Ovary (tissue), 7 donors: ENCODE measurements at regions not wholly inside any gene's neighbourhood (a gene's known extent, or its start where the extent isn't known, plus 50 kb on each side); places are given as distances from the start of the nearest gene placed in this dataset.

Source experiments
- DNase-seq, 5 donors: peaks; one replicate each; pipeline ENCODE4 v3.0.0-alpha.2; 2019 to 2020
- H3K27ac ChIP-seq, 2 donors: fragments of 200-600 bp; one replicate each; pipeline versions ENCODE4 v1.5.1 to v1.8.0; 2019 to 2022
- H3K27me3 ChIP-seq: fragments of 200-600 bp; one replicate; pipeline ENCODE4 v1.8.0; 2022
- H3K36me3 ChIP-seq: fragments of 200-600 bp; sonication (generic); one replicate; pipeline ENCODE4 v1.5.1; 2019
- H3K4me1 ChIP-seq: one replicate; pipeline ENCODE4 v1.8.1; 2013; ENCODE audit warnings: mild to moderate bottlenecking, moderate library complexity; ENCODE audit not compliant: insufficient read depth
- H3K4me3 ChIP-seq: fragments of 200-600 bp; sonication (generic); one replicate; pipeline ENCODE4 v1.5.1; 2017
- H3K9me3 ChIP-seq, 2 donors: fragments of 200-600 bp in 1 of 2; sonication (generic) in 1 of 2; one replicate each; pipeline versions ENCODE4 v1.5.1 to v1.8.1; 2013 to 2019; ENCODE audit warnings: mild to moderate bottlenecking in 1 of 2, moderate library complexity in 1 of 2
- EP300 ChIP-seq: sonication (generic); formaldehyde crosslinking; IDR thresholded peaks from one replicate; pipeline ENCODE4 v1.6.1; 2017; ENCODE audit warnings: antibody characterized with exemption
- POLR2A ChIP-seq: fragments of 450-650 bp; IDR thresholded peaks from one replicate; pipeline ENCODE4 v1.6.1; 2017; ENCODE audit warnings: antibody characterized with exemption, mild to moderate bottlenecking, moderate library complexity
- WGBS, 3 donors: extraction: QIAGEN DNeasy Blood & Tissue Kit in 1 of 3; methylation state at CpG; one replicate each; pipeline versions ENCODE4 v1.1.5 to v1.1.7; 2013 to 2017; 5-methylcytosine and 5-hydroxymethylcytosine counted together
- intact Hi-C, 4 donors: fragments of 100-400 bp; cut with DNase I; formaldehyde crosslinking; loops; one replicate each; pipeline versions ENCODE4 v1.11.0 to v1.15.1; 2022 to 2023
- TF ChIP-seq, protein P1 (sequence below), 3 donors: fragments of 450-650 bp in 2 of 3; fragments of 200-600 bp in 1 of 3; IDR thresholded peaks; one replicate each; pipeline versions ENCODE4 v1.5.1 to v1.8.0; 2016 to 2022; ENCODE audit warnings: antibody characterized with exemption in 3 of 3, mild to moderate bottlenecking in 1 of 3
- donor health status: DM: no; HTN: no; CAD: no; lungs with moderate emphysema.
- donor health status: DM: no; HTN: no; CAD: no.
- donor health status: Bipolar disorder and iron deficiency.
- donor health status: DM: no; HTN: no; CAD: no.
- donor health status: DM: yes; HTN: yes; CAD: no.

DNA sequence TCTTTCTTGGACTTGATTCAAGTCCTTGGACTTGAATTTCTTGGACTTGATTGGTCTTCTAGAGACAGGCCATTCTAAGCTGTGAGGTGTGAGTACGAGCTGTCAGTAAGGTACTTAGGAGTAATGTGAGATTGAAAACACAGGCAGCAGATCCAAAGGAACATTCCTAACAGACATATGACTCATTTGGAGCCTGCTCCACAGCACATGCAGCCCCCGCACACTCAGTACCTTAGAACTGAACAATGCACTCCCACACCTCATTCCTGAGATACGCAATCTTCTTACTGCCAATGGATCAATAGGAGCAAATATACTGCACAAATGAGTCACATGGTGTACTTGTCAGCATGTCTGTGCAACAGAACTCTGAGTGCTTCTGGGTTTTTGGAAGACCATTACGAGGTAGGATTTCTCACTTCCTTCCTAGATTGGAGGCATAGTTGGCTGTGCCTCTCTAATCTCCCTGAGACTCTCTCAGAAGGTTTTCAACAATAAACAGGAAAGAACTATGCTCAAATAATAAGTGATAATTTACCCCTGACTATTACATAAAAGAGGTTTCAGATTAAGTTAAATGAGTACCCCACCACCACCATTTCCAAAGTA lies 243.1 kb downstream of the KCNA4 start:
- Histone ChIP-seq H3K27ac (no peak overlapping the region), H3K36me3 (no peaks in the 10 kb centered on the region), H3K27me3 (no peaks in the 10 kb centered on the region), H3K4me3 (no peak overlapping the region), H3K4me1 (no peaks in the 10 kb centered on the region), H3K9me3 (no peaks in the 10 kb centered on the region)
- no peak for TF ChIP-seq POLR2A
- TF ChIP-seq, protein P1, sequence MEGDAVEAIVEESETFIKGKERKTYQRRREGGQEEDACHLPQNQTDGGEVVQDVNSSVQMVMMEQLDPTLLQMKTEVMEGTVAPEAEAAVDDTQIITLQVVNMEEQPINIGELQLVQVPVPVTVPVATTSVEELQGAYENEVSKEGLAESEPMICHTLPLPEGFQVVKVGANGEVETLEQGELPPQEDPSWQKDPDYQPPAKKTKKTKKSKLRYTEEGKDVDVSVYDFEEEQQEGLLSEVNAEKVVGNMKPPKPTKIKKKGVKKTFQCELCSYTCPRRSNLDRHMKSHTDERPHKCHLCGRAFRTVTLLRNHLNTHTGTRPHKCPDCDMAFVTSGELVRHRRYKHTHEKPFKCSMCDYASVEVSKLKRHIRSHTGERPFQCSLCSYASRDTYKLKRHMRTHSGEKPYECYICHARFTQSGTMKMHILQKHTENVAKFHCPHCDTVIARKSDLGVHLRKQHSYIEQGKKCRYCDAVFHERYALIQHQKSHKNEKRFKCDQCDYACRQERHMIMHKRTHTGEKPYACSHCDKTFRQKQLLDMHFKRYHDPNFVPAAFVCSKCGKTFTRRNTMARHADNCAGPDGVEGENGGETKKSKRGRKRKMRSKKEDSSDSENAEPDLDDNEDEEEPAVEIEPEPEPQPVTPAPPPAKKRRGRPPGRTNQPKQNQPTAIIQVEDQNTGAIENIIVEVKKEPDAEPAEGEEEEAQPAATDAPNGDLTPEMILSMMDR (IDR thresholded peaks at IDR 0.05), result no peak
- TF ChIP-seq EP300, result no peak
- no peak for DNase-seq
- intact Hi-C loops, result no loop called here
- 41 to 64% (median 59%) methylated on average over 4 of the region's 4 CpGs for WGBS, 3 donors

DNA sequence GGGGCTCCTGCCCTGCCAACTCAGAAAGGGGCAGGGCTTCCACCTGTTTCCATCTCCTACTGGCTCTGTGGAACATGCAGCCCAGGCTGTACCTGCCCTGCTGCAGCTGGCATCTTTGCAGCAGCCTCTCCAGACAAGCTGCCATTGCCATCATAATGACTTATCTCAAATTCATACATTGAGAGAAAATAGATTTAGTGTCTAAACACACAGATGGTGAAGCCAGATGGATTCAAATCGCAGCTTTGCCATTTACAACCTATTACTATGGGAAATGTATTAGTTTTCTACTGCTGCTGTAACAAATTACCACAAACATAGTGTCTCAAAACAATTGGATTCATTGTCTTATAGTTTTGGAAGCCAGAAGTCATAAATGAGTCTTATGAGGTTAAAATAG lies 260.0 kb downstream of the KCNA4 start:
- TF ChIP-seq, protein P1 (IDR thresholded peaks at IDR 0.05), result no peak
- TF ChIP-seq POLR2A (no peak), EP300 (no peak)
- no peak for DNase-seq
- Histone ChIP-seq H3K27ac (no peak overlapping the region), H3K27me3 (no peaks in the 10 kb centered on the region), H3K4me1 (no peaks in the 10 kb centered on the region), H3K9me3 (no peaks in the 10 kb centered on the region), H3K4me3 (no peak overlapping the region), H3K36me3 (no peaks in the 10 kb centered on the region)
- intact Hi-C loops, result no loop called here
- 71 to 86% (median 86%) methylated on average over 1 of the region's 1 CpG for WGBS, 3 donors

DNA sequence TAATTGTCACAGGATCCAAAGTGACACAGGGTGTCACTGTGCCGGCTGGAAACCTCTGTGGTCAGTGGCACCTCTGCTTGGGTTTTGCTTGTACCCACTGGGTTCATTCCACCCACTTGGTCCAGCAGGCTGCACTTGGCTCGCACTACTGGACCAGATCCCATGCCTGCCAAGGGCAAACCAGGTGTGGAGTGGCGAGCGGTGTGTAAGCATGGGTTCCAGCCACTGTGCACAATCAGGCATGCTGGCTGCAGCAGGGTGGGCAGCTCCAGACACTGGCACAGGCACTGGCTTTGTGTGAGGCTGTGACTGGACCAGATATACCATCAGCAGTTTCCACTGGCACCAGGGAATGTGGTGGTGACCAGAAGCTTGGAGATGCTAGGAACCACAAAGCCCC lies 261.4 kb downstream of the KCNA4 start:
- Histone ChIP-seq H3K36me3 (no peaks in the 10 kb centered on the region), H3K9me3 (no peaks in the 10 kb centered on the region), H3K27me3 (no peaks in the 10 kb centered on the region), H3K4me3 (no peak overlapping the region), H3K4me1 (no peaks in the 10 kb centered on the region), H3K27ac (no peak overlapping the region)
- 82 to 97% (median 89%) methylated on average over 4 of the region's 4 CpGs for WGBS, 3 donors
- TF ChIP-seq EP300, result no peak
- TF ChIP-seq, protein P1 (IDR thresholded peaks at IDR 0.05), result no peak
- TF ChIP-seq POLR2A, result no peak
- intact Hi-C loops, result no loop called here
- no peak for DNase-seq

DNA sequence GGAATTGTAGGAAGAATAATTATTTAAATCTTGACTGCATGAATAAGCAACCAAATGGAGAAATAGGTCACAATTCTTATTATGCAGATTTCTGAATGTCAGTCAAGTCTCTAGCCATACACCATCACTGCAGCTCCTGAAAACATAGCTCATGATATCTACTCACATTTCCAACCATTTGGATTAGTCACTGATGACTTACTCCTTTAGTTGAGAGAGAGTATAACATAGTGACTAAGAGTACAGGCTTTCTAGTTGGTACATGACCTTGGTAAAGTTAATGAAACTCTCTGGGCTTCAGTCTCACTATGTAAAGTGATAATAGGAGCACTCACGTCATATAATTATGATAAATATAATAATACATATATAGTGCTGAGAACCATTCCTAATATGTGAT lies 265.2 kb downstream of the KCNA4 start:
- TF ChIP-seq POLR2A, result no peak
- no peak for TF ChIP-seq EP300
- TF ChIP-seq, protein P1 (IDR thresholded peaks at IDR 0.05), result no peak
- intact Hi-C loops, result no loop called here

More for the DNA sequence above, 265.2 kb downstream of the KCNA4 start:
- no peaks in the 10 kb centered on the region for H3K27me3 ChIP-seq
- H3K4me3 ChIP-seq, result no peak overlapping the region
- no peaks in the 10 kb centered on the region for H3K9me3 ChIP-seq
- WGBS, 3 donors, result 22 to 63% (median 43%) methylated on average over 1 of the region's 1 CpG
- no peaks in the 10 kb centered on the region for H3K36me3 ChIP-seq
- no peak for DNase-seq
- H3K4me1 ChIP-seq, result no peaks in the 10 kb centered on the region
- no peak overlapping the region for H3K27ac ChIP-seq
